ENCODE measurements at regions not wholly inside any gene's neighbourhood (a gene's known extent, or its start where the extent isn't known, plus 50 kb on each side); places are given as distances from the start of the nearest gene placed in this dataset.
"Not testable (repeated sequence)": the region's sequence is repeated elsewhere in the genome, so short reads cannot be mapped to it uniquely, and the experiment has no call there.

DNA sequence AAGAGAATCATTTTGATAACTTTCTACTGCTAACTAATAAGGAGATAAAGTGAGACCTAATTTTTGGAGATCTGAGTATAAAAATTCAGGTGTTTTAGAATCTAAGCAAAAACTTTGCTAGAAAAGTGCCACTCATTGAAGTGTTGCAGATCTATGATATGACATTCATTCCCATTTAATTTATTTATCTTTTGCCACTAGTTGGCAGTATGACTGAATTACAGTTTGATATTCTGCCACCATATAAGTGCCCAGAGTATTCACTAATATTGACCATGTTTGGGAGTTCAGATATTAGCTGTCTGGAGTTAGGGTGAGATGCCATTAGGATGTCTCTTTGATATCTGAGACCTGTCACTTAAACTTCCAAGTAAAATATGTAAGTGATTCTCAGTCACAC, 251.3 kb upstream of the GBE1 start:
- Histone ChIP-seq H3K4me3 (no peak overlapping the region), H3K27ac (no peak overlapping the region)

DNA sequence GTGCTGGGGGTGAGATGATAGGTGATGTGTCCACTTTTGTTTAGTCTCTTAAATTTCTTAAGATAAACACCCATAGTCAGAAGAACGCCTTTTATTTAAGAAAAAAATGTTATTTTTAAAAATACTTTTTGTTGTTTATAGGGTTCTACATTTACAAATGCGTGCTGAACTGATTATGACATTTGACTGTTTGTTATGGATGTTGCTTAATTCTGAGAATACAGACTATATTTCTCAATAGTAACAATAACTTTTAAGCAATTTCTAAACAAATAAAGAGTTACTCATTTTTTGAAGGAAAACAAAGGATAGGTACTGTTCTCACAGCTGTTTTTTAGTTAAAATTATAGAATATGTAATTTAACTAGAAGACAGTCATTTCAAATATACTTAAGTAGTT, 249.9 kb upstream of the GBE1 start:
- Histone ChIP-seq H3K4me3 (no peak overlapping the region), H3K27ac (no peak overlapping the region)

DNA sequence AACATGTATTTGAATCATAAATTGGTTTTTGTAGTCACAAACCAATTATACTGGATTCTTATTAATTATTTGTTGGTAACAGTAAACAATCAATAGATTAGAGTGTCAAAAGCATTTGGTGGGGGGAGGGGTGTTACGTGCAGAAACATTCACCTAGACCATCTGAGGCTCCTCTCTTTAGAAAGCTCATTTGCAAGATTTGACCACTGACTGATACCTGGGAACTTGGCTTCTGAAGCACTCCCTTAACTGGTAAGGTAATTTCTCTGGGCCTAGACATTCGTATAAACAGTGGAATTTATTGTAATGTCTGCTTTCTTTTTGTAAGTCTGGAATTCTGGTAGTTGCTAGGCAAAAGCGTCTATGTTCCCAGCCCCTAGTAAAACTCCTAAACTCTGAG, 243.8 kb upstream of the GBE1 start:
- Histone ChIP-seq H3K4me3 (no peak overlapping the region), H3K27ac (no peak overlapping the region)

DNA sequence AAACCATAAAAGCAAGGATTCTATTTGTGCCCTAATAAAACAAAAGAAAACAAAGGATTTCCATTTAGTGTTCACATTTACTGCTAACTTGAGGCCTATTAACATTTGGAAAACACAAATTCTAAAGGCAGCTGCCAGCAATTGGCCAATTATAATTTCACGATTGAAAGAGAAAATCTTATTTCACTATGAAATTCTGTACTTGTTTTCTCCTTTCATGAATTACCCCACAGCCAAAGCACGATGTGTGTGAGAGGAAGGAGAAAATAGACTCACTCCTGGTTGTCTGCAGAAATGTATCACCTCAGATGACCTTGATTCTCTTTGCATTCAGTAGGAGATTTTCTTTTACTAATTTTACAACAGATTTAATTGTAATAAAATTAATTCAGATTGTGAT, 242.8 kb upstream of the GBE1 start:
- no peak overlapping the region for H3K27ac ChIP-seq
- H3K4me3 ChIP-seq, result no peak overlapping the region

DNA sequence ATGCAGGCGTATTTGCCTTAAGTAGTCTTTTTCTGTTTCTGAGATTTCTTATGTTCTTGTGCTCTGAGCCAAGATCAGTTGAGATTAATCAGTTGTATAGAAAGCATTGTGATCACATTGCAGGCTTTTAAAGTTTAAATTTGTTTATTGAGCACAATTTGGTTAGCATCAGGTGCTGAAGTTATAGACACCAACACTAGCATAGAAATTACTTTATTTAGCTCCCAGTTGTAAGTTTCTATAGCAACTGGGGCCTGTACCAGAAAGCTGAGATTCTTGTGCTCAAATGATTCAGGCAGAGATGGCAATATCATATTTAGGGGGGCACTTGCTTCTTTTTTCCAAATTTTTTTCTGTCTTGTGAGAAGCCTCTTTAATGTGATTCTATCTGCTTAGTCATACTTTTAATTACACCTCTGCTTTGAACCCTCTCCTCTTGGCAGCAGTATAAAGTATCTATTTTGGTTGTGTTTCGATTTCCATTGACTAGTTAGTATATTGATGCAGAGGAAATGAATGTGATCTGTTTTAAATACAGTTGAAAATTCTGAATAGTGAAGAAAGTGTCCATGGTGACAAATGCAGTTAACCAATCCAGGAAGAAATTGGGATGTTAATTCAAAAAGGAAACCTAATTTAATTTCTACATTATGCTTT, 241.7 kb upstream of the GBE1 start:
- H3K27ac ChIP-seq, result no peak overlapping the region
- H3K4me3 ChIP-seq, result no peak overlapping the region

DNA sequence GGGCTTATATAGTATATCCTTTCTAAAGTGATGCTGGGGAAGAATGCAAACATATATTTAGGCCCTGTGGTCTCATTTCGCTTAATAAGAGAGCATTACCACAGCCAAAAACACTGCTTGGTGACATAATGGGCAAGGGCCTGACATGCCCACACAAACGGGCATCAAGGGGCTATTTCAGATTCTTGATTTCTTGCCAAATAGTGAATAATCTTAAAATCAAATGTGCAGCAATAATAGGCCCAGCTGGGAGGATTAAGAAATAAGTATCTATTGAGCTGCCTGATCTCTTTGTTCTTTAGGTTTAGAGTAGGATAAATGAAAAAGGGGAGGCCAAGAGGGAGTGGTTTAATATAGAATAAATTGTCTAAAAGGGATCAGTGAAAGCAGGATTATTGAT, 241.0 kb upstream of the GBE1 start:
- Histone ChIP-seq H3K4me3 (no peak overlapping the region), H3K27ac (no peak overlapping the region)

DNA sequence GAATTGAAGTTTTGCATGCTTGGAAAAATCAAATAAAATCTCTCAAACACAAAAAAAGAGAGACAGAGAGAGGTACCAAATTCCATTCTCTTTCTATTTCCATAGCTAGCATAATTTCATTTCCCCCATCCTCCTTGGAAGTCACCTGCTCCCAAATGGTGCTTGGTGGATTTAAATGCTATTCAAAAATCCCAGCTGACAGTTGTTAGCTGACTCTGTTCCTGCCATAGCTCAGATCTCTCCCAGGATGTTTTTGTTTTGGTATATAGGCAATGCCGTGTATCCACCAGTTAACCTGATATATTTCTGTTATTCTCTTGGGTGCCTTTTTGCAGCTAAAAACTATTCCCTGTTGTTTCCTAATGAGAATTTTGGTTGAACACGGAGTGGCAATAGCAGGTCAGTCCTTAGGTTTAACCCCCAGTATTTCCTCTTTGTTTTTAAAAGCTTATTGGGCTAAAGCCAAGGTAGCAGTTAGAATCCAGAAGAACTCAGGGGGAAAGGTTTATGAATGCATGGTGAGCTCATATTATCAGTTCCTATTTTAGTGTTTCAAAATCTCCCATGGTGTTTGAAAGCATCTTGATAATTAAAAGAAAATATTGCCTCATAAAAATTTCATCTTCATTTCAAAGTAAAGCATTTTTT, 240.0 kb upstream of the GBE1 start:
- Histone ChIP-seq H3K4me3 (no peak overlapping the region), H3K27ac (no peak overlapping the region)

DNA sequence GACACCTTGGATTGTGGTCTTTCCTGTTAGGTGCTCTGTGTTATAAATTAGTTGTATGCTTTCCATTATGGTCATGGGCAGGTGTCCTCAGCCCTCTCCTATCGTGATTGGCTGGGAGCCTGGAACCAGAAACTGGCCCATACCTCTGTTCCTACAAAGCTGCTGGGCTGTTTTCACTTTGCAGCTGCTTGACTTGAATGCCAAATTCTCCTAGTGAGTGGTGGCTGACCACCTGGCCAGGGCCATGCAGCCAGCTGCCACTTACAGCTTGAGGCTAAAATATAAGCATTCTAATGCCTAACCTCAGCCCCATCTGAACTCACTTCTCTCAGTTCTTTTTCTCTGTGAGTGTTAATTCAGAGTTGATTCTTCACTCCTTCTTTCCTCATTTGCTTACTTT, 239.3 kb upstream of the GBE1 start:
- Histone ChIP-seq H3K4me3 (no peak overlapping the region), H3K27ac (no peak overlapping the region)

DNA sequence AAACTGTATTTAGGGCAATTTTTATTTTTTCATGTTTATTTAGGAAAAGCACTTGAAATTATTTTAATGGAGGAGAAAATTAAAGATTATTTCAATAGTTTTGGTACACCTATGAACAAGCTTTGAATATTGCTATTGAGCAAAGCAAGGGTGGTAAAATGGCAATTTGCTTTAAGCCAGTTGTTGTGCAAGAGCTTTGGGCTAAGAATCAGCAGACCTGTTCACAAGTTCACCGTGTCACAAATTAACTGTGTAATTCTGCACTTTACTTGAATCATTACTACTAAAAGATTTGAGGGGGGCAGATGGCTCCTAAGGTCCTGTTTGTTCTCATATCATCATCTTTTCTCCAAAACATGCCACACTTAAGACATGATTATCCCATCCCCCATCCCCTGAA, 238.9 kb upstream of the GBE1 start:
- H3K27ac ChIP-seq, result no peak overlapping the region
- H3K4me3 ChIP-seq, result no peak overlapping the region

DNA sequence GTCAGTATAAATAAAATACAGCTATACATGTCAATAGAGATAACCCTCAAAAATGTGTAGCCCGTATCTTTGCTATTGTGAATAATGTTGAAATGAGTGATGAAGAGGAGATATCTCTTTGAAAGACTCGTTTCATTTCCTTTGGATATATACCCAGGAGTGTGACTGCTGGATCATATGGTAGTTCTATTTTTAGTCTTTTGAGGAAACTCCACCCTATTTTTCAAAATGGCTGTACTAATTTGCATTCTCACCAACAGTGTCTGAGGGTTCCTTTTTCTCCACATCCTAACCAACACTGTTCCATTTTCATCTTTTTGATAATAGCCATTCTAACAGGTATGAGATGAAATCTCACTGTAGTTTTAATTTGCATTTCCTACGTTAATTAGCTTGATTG, 237.5 kb upstream of the GBE1 start:
- H3K27ac ChIP-seq, result no peak overlapping the region
- no peak overlapping the region for H3K4me3 ChIP-seq

DNA sequence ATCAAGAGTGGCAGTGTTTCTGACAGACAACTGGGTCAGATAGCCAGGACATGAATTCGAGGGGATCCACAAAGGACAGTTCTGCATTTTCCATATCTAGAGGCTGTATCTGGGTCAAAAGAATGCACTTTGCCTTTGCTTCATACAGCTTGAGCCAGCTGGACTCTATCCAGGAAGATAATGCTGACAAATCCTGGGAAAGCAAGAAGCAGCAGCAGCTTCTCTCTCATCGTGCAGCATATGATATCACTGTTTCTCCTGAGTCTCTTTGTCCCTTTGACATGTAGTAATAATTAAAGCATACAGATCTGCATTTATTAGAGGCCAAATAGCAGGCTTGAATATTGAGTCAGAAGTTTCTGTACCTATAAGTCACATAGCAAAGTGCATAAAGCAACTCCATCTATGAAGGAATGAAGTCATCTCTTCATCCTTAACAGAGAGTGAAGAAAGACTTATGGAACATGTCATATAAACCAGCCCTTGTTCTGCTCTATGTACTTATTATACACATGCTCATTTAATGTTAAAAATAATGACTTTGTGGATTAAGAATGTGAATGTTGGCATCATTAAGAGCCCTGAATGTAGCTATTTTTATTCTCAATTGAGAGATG, 236.8 kb upstream of the GBE1 start:
- Histone ChIP-seq H3K27ac (no peak overlapping the region), H3K4me3 (no peak overlapping the region)

DNA sequence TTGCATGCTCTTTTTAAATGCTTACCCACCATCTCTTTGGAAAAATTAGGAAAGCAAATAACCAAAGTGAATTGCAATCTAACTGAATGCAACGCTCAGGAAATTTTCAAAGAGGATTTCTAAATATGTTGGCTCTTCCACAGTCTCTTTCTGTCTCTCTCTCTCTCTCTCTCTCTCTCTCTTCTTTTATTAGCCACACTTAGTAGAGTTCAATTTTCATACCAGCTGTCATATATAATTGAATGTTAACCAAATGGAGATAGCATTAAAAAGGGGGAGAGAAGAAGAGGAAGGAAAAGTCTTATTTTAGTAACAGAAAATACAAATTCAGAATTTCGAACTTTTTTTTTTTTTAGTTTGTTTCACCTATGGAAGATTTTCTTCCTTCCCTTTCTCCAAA, 235.9 kb upstream of the GBE1 start:
- no peak overlapping the region for H3K4me3 ChIP-seq

DNA sequence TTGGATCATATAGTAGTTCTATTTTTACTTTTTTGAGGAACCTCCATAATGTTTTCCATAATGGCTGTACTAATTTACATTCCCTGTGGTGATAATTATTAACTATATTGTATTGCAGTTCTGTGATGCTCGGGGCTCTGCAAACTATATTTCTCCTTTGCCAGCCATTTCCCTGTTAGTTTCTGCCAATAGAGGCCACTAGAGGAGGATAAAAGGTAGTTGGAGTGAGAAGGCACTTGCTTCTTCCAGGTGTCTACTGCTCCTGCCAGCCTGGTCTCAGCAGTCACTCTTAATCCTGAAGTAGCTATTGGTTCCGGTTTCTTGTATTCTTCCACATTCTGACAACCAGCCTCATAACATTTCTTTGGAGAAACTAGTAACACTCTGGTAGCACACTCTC, 233.9 kb upstream of the GBE1 start:
- Histone ChIP-seq H3K27ac (no peak overlapping the region), H3K4me3 (no peak overlapping the region)

More for the DNA sequence above, 235.9 kb upstream of the GBE1 start:
- H3K27ac ChIP-seq, result no peak overlapping the region

DNA sequence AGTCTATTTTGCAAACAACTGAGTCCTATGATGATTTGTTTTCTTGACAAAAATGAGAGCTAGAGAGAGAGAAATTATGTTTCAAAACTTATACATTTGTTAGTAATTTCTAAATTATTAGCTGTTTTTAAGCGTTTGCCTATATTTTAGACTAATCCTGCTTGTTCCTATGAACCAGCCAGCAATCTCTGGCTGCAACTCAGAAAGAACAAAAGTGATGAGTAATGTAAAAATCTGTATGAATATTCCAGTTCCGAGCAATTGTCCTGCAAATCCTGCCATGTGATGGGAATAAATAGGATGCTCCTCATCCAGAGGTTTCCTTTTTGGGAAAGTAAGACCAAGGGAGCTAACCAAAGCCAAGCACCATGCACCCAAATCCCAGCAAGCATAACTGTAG, 228.3 kb upstream of the GBE1 start:
- no peak overlapping the region for H3K4me3 ChIP-seq
- H3K27ac ChIP-seq, result no peak overlapping the region

DNA sequence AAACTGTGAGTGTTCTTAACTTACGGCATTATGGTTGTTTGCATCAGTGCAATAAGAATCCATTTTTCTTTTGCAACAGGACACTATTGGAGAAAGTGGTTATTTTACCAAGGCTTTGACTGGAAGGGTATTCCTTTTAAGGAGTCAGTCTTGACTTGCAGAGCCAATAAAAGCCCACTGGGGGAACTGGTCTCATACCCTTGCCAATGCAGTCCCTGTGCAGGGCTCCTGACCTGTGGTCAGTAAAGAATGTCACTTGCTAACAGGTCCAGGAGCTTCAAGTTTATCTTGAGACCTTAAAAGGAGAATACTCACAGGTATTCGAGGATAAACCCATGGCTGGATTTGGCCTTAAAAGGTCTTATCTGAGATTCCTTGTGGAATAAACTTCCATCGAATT, 227.8 kb upstream of the GBE1 start:
- no peak overlapping the region for H3K4me3 ChIP-seq
- no peak overlapping the region for H3K27ac ChIP-seq

DNA sequence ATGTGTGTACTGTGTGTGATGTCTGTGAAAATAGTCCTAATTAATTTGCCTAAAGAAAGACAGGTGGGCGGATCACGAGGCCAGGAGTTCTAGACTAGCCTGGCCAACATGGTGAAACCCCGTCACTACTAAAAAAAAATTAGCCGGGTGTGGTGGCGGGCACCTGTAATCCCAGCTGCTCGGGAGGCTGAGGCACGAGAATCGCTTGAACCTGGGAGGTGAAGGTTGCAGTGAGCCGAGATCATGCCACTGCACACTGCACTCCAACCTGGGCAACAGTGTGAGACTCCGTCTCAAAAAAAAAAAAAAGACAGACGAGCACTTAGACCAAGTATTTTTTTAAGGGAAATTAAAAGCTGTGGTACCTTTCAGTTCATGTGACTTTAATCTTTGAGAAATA, 226.0 kb upstream of the GBE1 start:
- H3K4me3 ChIP-seq, H3K27ac ChIP-seq: not testable (repeated sequence)

DNA sequence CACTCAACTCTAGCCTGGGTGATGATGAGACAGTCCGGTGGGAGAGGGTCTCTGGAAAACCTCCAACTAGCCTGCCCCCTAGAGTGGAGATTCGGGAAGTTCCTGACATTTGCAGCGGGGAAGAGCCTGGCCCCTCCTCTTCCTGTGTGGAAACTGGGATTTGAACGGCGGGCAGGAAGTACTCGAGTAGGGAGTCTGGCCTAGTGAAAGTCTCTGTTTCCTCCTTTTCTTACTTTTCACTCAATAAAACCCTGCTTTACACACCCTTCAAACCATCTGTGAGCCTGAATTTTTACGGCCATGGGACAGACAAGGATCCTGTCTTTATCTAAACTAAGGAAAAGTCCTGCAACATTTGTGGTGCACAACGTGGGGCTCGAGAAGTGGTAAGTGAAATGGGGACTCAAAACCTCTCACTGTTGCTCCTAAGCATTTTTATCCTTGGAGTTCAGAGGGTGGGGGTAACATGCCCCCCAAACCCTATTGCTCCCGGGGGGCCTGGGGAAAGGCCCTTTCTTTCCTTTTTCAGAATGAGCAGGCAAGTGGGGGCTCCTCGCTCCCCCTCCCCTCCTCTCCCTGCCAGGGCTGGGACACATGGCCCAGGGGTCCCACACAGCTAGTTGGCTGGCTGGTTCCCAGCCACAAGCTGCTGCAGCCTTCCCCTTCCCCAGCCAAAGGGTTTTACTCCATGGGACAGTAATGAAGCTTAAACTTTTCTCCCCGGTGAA, 224.7 kb upstream of the GBE1 start:
- H3K4me3 ChIP-seq, result no peak overlapping the region
- no peak overlapping the region for H3K27ac ChIP-seq

DNA sequence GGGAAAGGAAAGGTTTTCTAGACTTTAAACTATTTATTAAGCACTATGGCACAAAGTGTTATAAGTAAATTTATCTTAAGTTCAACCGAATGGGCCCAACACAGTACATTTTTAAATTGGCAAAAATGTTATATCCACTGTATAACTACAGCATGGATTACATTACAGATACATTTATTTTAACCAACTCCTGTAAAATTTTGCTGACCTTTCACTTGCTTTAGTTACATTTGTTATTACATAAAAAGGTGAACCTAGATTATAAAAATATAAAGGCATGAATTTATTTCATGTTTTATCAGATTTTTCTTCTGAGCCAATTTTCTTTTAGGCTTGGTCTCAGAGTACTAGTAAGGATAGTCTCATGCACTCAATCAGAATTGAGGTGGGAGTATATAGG, 221.9 kb upstream of the GBE1 start:
- Histone ChIP-seq H3K4me3 (no peak overlapping the region), H3K27ac (no peak overlapping the region)

DNA sequence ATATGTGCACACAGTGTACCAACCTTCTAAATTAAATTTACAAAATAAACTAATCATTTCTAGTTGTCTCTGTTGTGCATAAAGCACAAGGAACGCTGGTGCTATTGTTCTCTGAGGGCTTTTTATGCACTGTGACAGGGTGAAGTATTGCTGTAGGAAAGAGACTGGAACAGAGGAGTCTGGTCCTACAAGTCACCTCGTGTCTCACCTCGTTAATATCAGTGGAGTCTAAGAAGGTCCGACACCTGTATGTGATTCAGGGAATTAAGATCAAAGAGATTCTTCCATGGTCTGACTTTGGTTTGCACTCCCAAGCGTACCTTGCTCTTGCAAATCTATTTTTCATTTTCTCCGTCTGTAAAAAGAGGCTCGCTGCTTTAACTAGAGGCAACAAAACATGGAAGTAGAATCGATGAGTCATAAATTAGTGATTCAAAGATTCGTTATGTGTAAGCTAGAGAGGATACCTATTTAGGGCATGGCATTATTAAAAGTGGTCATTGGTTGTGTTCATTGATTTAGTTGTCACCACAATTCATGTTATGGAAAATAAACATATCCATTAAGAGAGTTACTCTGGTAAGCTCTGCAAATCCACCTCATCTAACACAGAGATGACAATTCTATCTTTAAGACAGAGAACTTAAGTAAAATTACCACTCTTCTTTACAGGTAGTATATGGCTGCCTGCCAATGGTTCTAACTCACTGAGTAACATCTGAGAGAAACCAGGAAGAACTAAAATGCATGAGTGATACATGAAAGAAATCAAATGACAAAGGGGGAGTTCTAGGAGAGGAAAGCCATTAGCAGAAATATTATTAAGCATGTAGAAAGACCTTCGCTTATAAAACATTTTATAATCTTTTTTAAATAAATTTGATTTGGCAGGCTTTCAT, 219.4 kb upstream of the GBE1 start:
- H3K27ac ChIP-seq, result no peak overlapping the region
- no peak overlapping the region for H3K4me3 ChIP-seq

DNA sequence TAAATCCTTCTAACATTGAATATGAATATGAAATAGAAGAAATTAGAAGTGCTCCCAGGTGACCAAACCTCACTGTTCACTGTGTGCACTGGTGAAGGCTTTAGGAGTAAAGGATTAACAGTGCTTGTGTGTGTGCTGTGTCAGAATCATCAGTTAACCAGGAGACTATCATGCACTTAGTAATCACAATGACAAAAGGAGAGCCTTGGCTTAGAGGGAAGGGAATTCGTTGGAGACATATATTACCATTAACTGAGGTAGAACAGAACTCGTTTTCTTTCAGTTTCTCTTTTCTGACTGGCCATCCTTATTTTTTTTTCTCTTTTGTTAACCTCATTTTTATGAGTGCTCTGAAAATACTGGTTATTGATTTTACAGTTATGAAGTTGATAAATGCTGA, 213.3 kb upstream of the GBE1 start:
- Histone ChIP-seq H3K27ac (no peak overlapping the region), H3K4me3 (no peak overlapping the region)
